Activated naive CD4-positive, alpha-beta T cell treated with anti-CD3 and anti-CD28 coated beads for 36 hours (primary cell): ENCODE measurements at regions not wholly inside any gene's neighbourhood (a gene's known extent, or its start where the extent isn't known, plus 50 kb on each side); places are given as distances from the start of the nearest gene placed in this dataset.

Experiments
- CTCF ChIA-PET: fragments of 350-600 bp; sonication (Branson Sonifier 250); formaldehyde crosslinking; loops from one replicate; lab custom pipeline; 2021; ENCODE audit warnings: antibody characterized with exemption; lab: Charles Lee
- DNase-seq: peaks from one replicate; pipeline ENCODE4 v3.0.0-alpha.2; 2020
- H3K27ac Mint-ChIP-seq: one replicate; pipeline ENCODE4 v1.8.0; 2021; ENCODE audit warnings: mild to moderate bottlenecking, mixed read lengths
- H3K27me3 Mint-ChIP-seq: one replicate; pipeline ENCODE4 v1.8.0; 2021; ENCODE audit warnings: low read depth, mixed read lengths
- H3K36me3 Mint-ChIP-seq: one replicate; pipeline ENCODE4 v1.8.0; 2021; ENCODE audit warnings: low read depth, mixed read lengths
- H3K4me1 Mint-ChIP-seq: one replicate; pipeline ENCODE4 v1.8.0; 2021; ENCODE audit warnings: low read depth, mixed read lengths
- H3K4me3 Mint-ChIP-seq: one replicate; pipeline ENCODE4 v1.8.0; 2021; ENCODE audit warnings: mild to moderate bottlenecking, moderate library complexity, mixed read lengths
- H3K9me3 Mint-ChIP-seq: one replicate; pipeline ENCODE4 v1.8.0; 2021; ENCODE audit warnings: mixed read lengths
- intact Hi-C: fragments of 100-400 bp; cut with micrococcal nuclease; formaldehyde crosslinking; loops from one replicate; pipeline ENCODE4 v1.15.1; 2023

DNA sequence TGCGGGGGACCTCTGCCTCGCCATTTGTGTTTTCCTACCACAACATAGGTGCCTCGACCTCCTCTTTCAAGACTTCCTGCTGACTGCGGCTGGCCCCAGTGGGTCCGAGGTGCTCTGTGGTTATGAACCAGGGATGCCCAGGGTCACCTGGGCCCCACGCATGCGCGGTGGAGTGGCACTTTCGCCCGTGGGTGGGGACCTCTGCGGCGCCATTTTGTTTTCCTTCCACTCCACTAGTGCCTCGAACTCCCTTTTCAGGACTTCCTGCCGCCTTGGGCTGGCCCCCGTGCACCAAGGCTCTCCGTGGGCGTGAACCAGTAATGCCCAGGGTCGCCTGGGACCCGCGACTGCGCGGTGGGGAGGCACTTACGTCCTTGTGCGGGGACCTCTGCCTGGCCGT, 351.6 kb downstream of the ALG10 start:
- Mint-ChIP-seq H3K9me3 (peaks cover 18% of the 10 kb centered on the region), H3K27ac (no peak overlapping the region), H3K36me3 (peaks cover 7% of the 10 kb centered on the region), H3K4me3 (no peak overlapping the region), H3K4me1 (no peaks in the 10 kb centered on the region), H3K27me3 (no peaks in the 10 kb centered on the region)
- intact Hi-C loops, result no loop called here
- no peak for DNase-seq
- CTCF ChIA-PET, result no interaction called here

DNA sequence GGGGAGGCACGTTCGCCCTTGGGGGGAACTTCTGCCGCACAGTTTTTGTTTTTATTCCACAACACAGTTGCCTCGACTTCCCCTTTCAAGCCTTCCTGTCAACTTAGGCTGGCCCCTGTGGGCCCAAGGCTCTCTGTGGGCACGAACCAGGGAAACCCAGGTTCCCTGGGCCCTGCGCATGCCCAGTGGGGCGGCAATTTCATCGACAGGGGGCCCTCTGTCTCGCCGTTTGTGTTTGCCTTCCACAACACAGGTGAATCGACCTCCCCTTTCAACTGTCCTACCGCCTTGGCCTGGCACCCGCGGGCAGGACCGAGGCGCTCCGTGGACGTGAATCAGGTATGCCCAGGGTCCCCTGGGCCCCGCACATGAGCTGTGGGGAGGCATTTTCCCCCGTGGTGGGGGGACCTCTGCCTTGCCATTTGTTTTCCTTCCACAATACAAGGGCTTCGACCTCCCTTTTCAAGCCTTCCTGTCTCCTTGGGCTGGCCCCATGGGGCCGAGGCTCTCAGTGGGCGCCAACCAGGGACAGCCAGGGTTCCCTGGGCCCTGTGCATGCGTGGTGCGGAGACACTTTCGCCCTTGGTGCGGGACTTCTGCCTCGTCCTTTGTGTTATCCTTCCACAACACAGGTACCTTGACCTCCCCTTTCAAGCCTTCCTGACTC, 354.0 kb downstream of the ALG10 start:
- H3K36me3 Mint-ChIP-seq, result peaks cover 4% of the 10 kb centered on the region
- DNase-seq, result no peak
- H3K4me1 Mint-ChIP-seq, result no peaks in the 10 kb centered on the region
- no peaks in the 10 kb centered on the region for H3K27me3 Mint-ChIP-seq
- H3K9me3 Mint-ChIP-seq, result peaks cover 12% of the 10 kb centered on the region
- CTCF ChIA-PET, result no interaction called here
- intact Hi-C loops, result no loop called here
- no peak overlapping the region for H3K27ac Mint-ChIP-seq
- no peak overlapping the region for H3K4me3 Mint-ChIP-seq

DNA sequence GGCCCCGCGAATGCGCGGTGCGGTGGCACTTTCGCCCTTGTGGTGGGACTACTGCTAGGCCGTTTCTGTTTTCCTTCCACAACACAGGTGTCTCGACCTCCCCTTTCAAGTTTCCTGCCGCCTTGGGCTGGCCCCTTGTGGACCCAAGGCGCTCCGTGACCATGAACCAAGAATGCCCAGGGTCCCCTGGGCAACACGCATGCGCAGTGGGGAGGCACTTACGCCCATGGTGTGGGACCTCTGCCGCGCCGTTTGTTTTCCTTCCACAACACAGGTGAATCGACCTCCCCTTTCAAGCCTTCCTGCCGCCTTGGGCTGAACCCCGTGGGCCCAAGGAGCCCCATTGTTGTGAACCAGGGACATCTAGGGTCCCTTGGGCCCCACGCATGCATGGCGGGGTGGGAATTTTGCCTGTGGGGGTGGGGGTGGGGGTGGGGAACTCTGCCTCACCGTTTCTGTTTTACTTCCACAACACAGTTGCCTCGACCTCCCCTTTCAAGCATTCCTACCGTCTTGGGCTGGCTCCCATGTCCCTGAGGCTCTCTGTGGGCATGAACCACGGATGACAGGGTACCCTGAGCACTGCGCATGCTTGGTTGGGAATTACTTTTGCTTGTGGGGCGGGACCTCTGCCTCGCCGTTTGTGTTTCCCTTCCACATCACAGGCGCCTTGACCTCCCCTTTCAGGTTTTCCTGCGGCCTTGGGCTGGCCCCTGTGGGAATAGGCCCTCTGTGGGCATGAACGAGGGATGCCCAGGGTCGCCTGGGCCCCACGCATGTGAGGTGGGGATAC, 355.1 kb downstream of the ALG10 start:
- CTCF ChIA-PET, result no interaction called here
- no peak overlapping the region for H3K4me3 Mint-ChIP-seq
- no peak overlapping the region for H3K27ac Mint-ChIP-seq
- DNase-seq, result no peak
- intact Hi-C loops, result no loop called here
- peaks cover 15% of the 10 kb centered on the region for H3K9me3 Mint-ChIP-seq
- no peaks in the 10 kb centered on the region for H3K27me3 Mint-ChIP-seq
- H3K36me3 Mint-ChIP-seq, result peaks cover 2% of the 10 kb centered on the region
- no peaks in the 10 kb centered on the region for H3K4me1 Mint-ChIP-seq

DNA sequence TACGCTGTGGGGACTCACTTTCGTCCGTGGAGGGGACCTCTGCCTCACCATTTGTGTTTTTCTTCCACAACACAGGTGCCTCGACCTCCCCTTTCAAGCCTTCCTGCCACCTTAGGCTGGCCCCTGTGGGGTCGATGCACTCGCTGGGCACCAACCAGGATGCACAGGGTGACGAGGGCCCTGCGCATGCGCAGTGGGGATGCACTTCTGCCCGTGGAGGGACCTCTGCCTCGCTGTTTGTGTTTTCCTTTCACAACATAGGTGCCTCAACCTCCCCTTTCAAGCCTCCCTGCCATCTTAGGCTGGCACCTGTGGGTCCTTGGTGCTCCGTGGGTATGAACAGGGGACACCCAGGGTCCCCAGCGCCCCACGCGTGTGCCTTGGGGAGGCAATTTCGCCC, 356.8 kb downstream of the ALG10 start:
- Mint-ChIP-seq H3K27me3 (no peaks in the 10 kb centered on the region), H3K36me3 (peaks cover 2% of the 10 kb centered on the region), H3K4me1 (no peaks in the 10 kb centered on the region), H3K27ac (no peak overlapping the region), H3K9me3 (peaks cover 17% of the 10 kb centered on the region), H3K4me3 (no peak overlapping the region)
- DNase-seq, result no peak
- CTCF ChIA-PET, result no interaction called here
- intact Hi-C loops, result no loop called here

DNA sequence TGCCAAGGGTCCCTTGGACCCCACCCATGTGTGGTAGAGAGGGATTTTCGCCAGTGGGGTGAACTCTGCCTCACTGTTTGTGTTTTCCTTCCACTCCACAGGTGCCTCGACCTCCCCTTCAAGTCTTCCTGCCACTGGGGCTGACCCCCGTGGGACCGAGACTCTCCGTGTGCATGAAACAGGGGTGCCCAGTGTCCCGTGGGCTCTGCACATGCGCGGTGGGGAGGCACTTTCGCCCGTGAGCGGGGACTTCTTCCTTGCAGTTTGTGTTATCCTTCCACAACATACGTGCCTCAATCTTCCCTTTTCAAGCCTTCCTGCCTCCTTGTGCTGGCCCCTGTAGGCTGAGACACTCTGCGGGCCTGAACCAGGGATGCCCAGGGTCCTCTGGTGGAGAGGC, 362.4 kb downstream of the ALG10 start:
- Mint-ChIP-seq H3K4me3 (no peak overlapping the region), H3K27ac (no peak overlapping the region), H3K27me3 (peaks cover 6% of the 10 kb centered on the region), H3K4me1 (no peaks in the 10 kb centered on the region), H3K36me3 (no peaks in the 10 kb centered on the region), H3K9me3 (peaks cover 11% of the 10 kb centered on the region)
- CTCF ChIA-PET, result no interaction called here
- intact Hi-C loops, result no loop called here
- DNase-seq, result no peak

DNA sequence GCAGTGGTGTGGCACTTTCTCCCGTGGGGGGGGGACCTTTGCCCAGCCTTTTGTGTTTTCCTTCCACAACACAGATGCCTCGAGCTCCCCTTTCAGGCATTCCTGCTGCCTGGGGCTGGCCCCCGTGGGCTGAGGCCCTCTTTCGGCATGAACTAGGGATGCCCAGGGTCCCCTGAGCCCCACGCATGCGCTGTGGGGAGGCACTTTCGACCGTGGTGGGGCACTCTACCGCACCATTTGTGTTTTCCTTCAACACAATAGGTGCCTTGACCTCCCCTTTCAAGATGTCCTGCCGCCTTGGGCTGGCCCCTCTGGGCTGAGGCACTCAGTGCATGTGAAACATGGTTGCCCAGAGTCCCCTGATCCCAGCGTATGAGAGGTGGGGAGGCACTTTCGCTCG, 363.7 kb downstream of the ALG10 start:
- CTCF ChIA-PET, result no interaction called here
- H3K9me3 Mint-ChIP-seq, result peaks cover 16% of the 10 kb centered on the region
- no peak for DNase-seq
- intact Hi-C loops, result no loop called here
- H3K36me3 Mint-ChIP-seq, result no peaks in the 10 kb centered on the region
- no peaks in the 10 kb centered on the region for H3K4me1 Mint-ChIP-seq
- H3K27ac Mint-ChIP-seq, result no peak overlapping the region
- H3K27me3 Mint-ChIP-seq, result peaks cover 6% of the 10 kb centered on the region
- no peak overlapping the region for H3K4me3 Mint-ChIP-seq

DNA sequence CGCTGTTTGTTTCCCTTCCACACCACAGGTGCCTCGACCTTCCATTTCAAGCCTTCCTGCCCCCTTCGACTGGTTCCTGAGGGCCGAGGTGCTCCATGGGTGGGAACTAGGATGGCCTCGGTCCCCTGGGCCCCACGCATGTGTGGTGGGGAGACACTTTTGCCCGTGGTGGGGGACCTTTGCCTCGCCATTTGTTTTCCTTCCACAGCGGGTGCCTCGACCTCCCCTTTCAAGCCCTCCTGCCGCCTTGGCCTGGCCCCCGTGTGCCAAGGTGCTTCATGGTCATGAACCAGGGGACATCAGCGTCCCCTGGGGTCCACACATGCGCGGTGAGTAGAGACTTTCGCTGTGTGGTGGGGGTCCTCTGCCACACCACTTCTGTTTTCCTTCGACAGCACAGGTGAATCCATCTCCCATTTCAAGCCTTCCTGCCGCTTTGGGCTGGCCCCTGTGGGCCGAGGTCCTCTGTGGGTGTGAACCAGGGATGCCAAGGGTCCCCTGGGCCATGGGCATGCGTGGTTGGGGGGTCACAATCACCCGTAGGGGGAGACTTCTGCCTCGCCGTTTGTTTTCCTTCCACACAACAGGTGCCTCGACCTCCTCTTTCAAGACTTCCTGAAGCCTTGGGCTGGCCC, 364.4 kb downstream of the ALG10 start:
- Mint-ChIP-seq H3K4me3 (no peak overlapping the region), H3K9me3 (peaks cover 16% of the 10 kb centered on the region), H3K4me1 (no peaks in the 10 kb centered on the region), H3K27me3 (peaks cover 6% of the 10 kb centered on the region), H3K27ac (no peak overlapping the region), H3K36me3 (no peaks in the 10 kb centered on the region)
- intact Hi-C loops, result no loop called here
- no peak for DNase-seq
- CTCF ChIA-PET, result no interaction called here

DNA sequence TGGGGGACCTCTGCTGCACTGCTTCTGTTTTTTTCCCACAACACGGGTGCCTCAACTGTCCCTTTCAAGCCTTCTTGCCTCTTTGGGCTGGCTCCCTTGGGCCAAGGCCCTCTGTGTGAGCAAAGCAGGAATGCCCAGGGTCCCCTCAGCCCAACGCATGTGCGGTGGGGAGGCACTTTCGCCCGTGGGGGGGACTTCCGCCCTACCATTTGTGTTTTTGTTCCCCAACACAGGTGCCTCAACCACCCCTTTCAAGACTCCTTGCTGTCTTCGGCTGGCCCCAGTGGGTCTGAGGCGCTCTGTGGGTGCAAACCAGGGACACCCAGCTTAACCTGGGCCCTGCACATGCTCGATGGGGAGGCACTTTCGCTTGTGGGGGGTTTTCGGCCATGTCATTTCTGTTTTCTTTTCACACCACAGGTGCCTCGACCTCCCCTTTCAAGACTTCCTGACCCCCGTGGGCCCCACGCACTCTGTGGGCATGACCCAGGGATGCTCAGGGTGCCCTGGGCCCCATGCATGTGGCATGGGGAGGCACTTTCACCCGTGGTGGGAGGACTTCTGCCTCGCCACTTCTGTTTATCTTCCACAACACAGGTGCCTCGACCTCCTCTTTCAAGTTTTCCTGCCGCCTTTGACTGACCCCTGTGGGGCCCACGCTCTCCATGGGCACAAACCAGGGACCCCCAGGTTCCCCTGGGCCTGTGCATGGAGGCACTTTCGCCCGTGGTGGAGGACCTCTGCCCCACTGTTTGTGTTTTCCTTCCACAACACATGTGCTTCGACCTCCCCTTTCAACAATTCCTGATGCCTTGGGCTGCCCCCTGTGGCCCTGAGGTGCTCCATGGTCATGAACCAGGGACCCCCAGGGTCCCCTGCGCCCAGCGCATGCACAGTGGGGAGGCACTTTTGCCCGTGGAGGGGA, 365.7 kb downstream of the ALG10 start:
- H3K36me3 Mint-ChIP-seq, result no peaks in the 10 kb centered on the region
- no peak overlapping the region for H3K4me3 Mint-ChIP-seq
- CTCF ChIA-PET, result no interaction called here
- H3K27ac Mint-ChIP-seq, result no peak overlapping the region
- no peaks in the 10 kb centered on the region for H3K4me1 Mint-ChIP-seq
- H3K9me3 Mint-ChIP-seq, result peaks cover 14% of the 10 kb centered on the region
- intact Hi-C loops, result no loop called here
- no peak for DNase-seq
- peaks cover 6% of the 10 kb centered on the region for H3K27me3 Mint-ChIP-seq

- Mint-ChIP-seq H3K36me3 (no peaks in the 10 kb centered on the region), H3K4me3 (no peak overlapping the region), H3K4me1 (no peaks in the 10 kb centered on the region), H3K27me3 (peaks cover 6% of the 10 kb centered on the region), H3K27ac (no peak overlapping the region), H3K9me3 (peaks cover 14% of the 10 kb centered on the region)
- CTCF ChIA-PET, result no interaction called here
- no peak for DNase-seq
- intact Hi-C loops, result no loop called here
Observed at GRCh38 chr12:34388636-34389377, 366.5 kb downstream of the ALG10 start.

DNA sequence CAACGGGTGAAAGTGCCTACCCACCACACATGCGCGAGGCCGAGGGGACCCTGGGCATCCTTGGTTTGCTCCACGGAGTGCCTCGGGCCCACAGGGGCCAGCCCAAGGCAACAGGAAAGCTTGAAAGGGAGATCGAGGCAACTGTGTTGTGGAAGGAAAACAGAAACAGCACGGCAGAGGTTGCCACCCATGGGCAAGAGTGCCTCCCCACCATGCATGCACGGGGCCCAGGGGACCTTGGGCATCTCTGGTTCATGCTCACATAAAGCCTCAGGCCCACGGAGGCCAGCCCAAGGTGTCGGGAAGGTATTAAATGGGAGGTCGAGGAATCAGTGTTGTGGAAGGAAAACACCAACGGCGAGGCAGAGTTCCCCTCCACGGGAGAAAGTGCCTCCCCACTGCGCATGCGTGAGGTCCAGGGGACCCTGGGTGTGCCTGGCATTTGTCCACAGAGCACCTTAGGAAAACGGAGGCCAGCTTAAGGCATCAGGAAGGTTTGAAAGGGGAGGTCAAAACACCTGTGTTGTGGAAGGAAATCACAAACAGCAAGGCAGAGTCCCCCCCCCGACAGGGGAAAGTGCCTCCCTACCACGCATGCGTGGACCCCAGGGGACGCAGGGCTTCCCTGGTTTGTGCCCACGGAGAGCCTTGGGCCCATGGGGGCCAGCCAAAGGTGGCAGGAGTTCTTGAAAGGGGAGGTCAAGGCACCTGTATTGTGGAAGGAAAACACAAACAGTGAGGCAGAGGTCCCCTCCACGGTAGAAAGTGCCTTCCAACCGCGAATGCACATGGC, 367.3 kb downstream of the ALG10 start:
- Mint-ChIP-seq H3K9me3 (peaks cover 14% of the 10 kb centered on the region), H3K4me3 (no peak overlapping the region), H3K36me3 (no peaks in the 10 kb centered on the region), H3K4me1 (no peaks in the 10 kb centered on the region), H3K27ac (no peak overlapping the region), H3K27me3 (peaks cover 6% of the 10 kb centered on the region)
- CTCF ChIA-PET, result no interaction called here
- no peak for DNase-seq
- intact Hi-C loops, result no loop called here

- Mint-ChIP-seq H3K27ac (no peak overlapping the region), H3K4me1 (no peaks in the 10 kb centered on the region), H3K4me3 (no peak overlapping the region), H3K36me3 (no peaks in the 10 kb centered on the region), H3K9me3 (peaks cover 11% of the 10 kb centered on the region), H3K27me3 (peaks cover 6% of the 10 kb centered on the region)
- CTCF ChIA-PET, result no interaction called here
- DNase-seq, result no peak
- intact Hi-C loops, result no loop called here
Observed at GRCh38 chr12:34390171-34390841, 368.0 kb downstream of the ALG10 start.
